ENCODE measurements at regions not wholly inside any gene's neighbourhood (a gene's known extent, or its start where the extent isn't known, plus 50 kb on each side); places are given as distances from the start of the nearest gene placed in this dataset.

DNA sequence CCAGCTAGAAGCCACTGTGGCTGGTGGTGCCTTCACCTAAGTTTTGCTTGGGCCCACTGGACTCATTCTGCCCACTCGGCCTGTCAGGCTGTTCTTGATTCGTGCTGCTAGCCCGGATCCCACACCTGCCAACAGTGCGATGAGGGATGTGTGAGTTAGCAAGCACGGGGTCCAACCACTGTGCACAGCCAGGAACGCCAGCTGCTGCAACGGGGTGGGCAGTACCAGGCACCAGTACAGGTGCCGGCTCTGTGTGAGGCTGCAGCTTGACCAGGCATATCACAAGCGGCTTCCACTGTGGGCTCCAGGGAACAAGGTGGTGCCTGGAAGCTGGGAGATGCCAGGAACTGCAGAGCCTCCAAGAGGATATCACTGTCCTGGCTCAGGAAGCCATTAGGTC, 481.2 kb downstream of the OTOL1 start:
- ChIA-PET CTCF (no interaction called here), POLR2A (no interaction called here)
- H3K36me3 ChIP-seq (ENCODE audit: control insufficient read depth in 2 of 2, extremely low read depth in 1 of 2, insufficient read depth in 1 of 2, low read length in 1 of 2): no peaks in the 10 kb centered on the region
- Mint-ChIP-seq H3K27ac (no peak overlapping the region), H3K4me3 (no peak overlapping the region), H3K36me3 (no peaks in the 10 kb centered on the region), H3K9me3 (no peaks in the 10 kb centered on the region), H3K4me1 (no peaks in the 10 kb centered on the region), H3K27me3 (no peaks in the 10 kb centered on the region)
- DNase-seq (no peak), ATAC-seq (replicated peaks in 1 of 4) (no peak)
- H3K4me3 ChIP-seq (ENCODE audit: control insufficient read depth in 1 of 2, extremely low read depth in 1 of 2, low read length in 1 of 2): no peak overlapping the region
- H3K4me1 ChIP-seq (ENCODE audit: control insufficient read depth in 1 of 2, extremely low read depth in 1 of 2, insufficient read depth in 2 of 2, low read length in 2 of 2): no peaks in the 10 kb centered on the region
- no peak overlapping the region for H3K27ac ChIP-seq (ENCODE audit: low read length)
- 78% methylated on average over 9 of the region's 9 CpGs for WGBS (ENCODE audit: insufficient coverage)
- H3K9me3 ChIP-seq: no peaks in the 10 kb centered on the region
- H3K27me3 ChIP-seq (replicated peaks in 1 of 2; ENCODE audit: control insufficient read depth in 2 of 2, extremely low read depth in 1 of 2, insufficient read depth in 2 of 2, low read length in 1 of 2): no peaks in the 10 kb centered on the region

GRCh38 chr3:161987933-161988332, 491.3 kb downstream of the OTOL1 start:
- ATAC-seq (replicated peaks in 1 of 4) (no peak), DNase-seq (no peak)
- Histone ChIP-seq H3K36me3 (ENCODE audit: control insufficient read depth in 2 of 2, extremely low read depth in 1 of 2, insufficient read depth in 1 of 2, low read length in 1 of 2) (no peaks in the 10 kb centered on the region), H3K27ac (ENCODE audit: low read length) (no peak overlapping the region), H3K4me1 (ENCODE audit: control insufficient read depth in 1 of 2, extremely low read depth in 1 of 2, insufficient read depth in 2 of 2, low read length in 2 of 2) (no peaks in the 10 kb centered on the region), H3K4me3 (ENCODE audit: control insufficient read depth in 1 of 2, extremely low read depth in 1 of 2, low read length in 1 of 2) (no peak overlapping the region), H3K9me3 (no peaks in the 10 kb centered on the region), H3K27me3 (replicated peaks in 1 of 2; ENCODE audit: control insufficient read depth in 2 of 2, extremely low read depth in 1 of 2, insufficient read depth in 2 of 2, low read length in 1 of 2) (no peaks in the 10 kb centered on the region)
- no peaks in the 10 kb centered on the region for H3K36me3 Mint-ChIP-seq
- H3K4me1 Mint-ChIP-seq: no peaks in the 10 kb centered on the region
- H3K9me3 Mint-ChIP-seq: peaks cover 0 to 11% (median 3%) of the 10 kb centered on the region in 3 donors
- WGBS (ENCODE audit: insufficient coverage): 80% methylated on average over 1 of the region's 1 CpG
- CTCF ChIA-PET: no interaction called here
- no peaks in the 10 kb centered on the region for H3K27me3 Mint-ChIP-seq
- H3K4me3 Mint-ChIP-seq: no peak overlapping the region
- no peak overlapping the region for H3K27ac Mint-ChIP-seq
- POLR2A ChIA-PET: no interaction called here

GRCh38 chr3:161989012-161989411, 492.4 kb downstream of the OTOL1 start:
- POLR2A ChIA-PET: no interaction called here
- no peak overlapping the region for H3K27ac Mint-ChIP-seq
- H3K4me1 Mint-ChIP-seq: no peaks in the 10 kb centered on the region
- CTCF ChIA-PET: no interaction called here
- ATAC-seq (replicated peaks in 1 of 4) (no peak), DNase-seq (no peak)
- H3K36me3 ChIP-seq (ENCODE audit: control insufficient read depth in 2 of 2, extremely low read depth in 1 of 2, insufficient read depth in 1 of 2, low read length in 1 of 2): no peaks in the 10 kb centered on the region
- H3K27ac ChIP-seq (ENCODE audit: low read length): no peak overlapping the region
- no peak overlapping the region for H3K4me3 Mint-ChIP-seq
- no peak overlapping the region for H3K4me3 ChIP-seq (ENCODE audit: control insufficient read depth in 1 of 2, extremely low read depth in 1 of 2, low read length in 1 of 2)
- H3K9me3 Mint-ChIP-seq: peaks cover 0 to 11% (median 3%) of the 10 kb centered on the region in 3 donors
- no peaks in the 10 kb centered on the region for H3K27me3 ChIP-seq (replicated peaks in 1 of 2; ENCODE audit: control insufficient read depth in 2 of 2, extremely low read depth in 1 of 2, insufficient read depth in 2 of 2, low read length in 1 of 2)
- no peaks in the 10 kb centered on the region for H3K4me1 ChIP-seq (ENCODE audit: control insufficient read depth in 1 of 2, extremely low read depth in 1 of 2, insufficient read depth in 2 of 2, low read length in 2 of 2)
- H3K27me3 Mint-ChIP-seq: no peaks in the 10 kb centered on the region
- no peaks in the 10 kb centered on the region for H3K9me3 ChIP-seq
- 70% methylated on average over 1 of the region's 1 CpG for WGBS (ENCODE audit: insufficient coverage)
- no peaks in the 10 kb centered on the region for H3K36me3 Mint-ChIP-seq

GRCh38 chr3:161990036-161990435, 493.4 kb downstream of the OTOL1 start:
- ATAC-seq (replicated peaks in 1 of 4) (no peak), DNase-seq (no peak)
- Histone ChIP-seq H3K27ac (ENCODE audit: low read length) (no peak overlapping the region), H3K4me1 (ENCODE audit: control insufficient read depth in 1 of 2, extremely low read depth in 1 of 2, insufficient read depth in 2 of 2, low read length in 2 of 2) (no peaks in the 10 kb centered on the region), H3K4me3 (ENCODE audit: control insufficient read depth in 1 of 2, extremely low read depth in 1 of 2, low read length in 1 of 2) (no peak overlapping the region), H3K9me3 (no peaks in the 10 kb centered on the region), H3K27me3 (replicated peaks in 1 of 2; ENCODE audit: control insufficient read depth in 2 of 2, extremely low read depth in 1 of 2, insufficient read depth in 2 of 2, low read length in 1 of 2) (no peaks in the 10 kb centered on the region), H3K36me3 (ENCODE audit: control insufficient read depth in 2 of 2, extremely low read depth in 1 of 2, insufficient read depth in 1 of 2, low read length in 1 of 2) (no peaks in the 10 kb centered on the region)
- Mint-ChIP-seq H3K9me3 (peaks cover 0 to 11% (median 3%) of the 10 kb centered on the region in 3 donors), H3K36me3 (no peaks in the 10 kb centered on the region), H3K4me3 (no peak overlapping the region), H3K27ac (no peak overlapping the region), H3K4me1 (no peaks in the 10 kb centered on the region), H3K27me3 (no peaks in the 10 kb centered on the region)
- ChIA-PET CTCF (interaction anchor here in 1 of 2 donors (0.6 kb wide), 1 partner anchor 737 kb away, joined by 3 read pairs; no protein-coding TSS in a partner anchor), POLR2A (interaction anchor here in 1 of 2 donors (0.5 kb wide), 1 partner anchor 277 kb away, joined by 3 read pairs; no protein-coding TSS in a partner anchor)
- WGBS (ENCODE audit: insufficient coverage): no CpG with 5 or more reads among the region's 3 CpGs

DNA sequence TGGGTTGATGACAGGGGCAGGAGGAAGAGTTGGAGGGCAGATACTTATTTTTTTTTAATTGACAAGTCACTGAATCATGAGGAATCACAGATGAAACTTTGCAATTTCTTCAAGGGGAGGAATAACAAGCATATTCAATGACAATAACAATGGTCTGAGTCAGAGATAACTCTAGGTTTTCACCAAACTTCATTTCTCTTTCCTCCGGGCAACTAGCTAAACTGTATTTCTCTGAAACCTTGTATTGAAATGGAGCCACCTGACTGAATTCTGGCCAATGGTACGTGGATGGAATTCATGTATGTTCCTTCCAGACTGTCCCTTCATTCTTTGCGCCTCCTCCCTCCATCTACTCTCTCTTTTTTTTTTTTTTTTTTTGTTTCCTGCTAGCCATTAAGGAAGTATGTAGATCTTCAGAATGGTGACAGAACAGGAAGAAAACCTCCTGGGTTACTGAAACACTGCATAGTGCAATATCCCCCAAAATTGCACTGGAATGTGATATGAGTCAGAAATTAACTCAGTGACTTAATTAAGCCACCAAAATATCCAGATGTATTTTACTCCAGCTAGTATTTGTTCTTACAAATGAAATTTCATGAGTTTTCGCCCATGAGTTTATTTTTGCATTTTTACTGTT, 495.4 kb downstream of the OTOL1 start:
- Histone ChIP-seq H3K4me3 (ENCODE audit: control insufficient read depth in 1 of 2, extremely low read depth in 1 of 2, low read length in 1 of 2) (no peak overlapping the region), H3K36me3 (ENCODE audit: control insufficient read depth in 2 of 2, extremely low read depth in 1 of 2, insufficient read depth in 1 of 2, low read length in 1 of 2) (no peaks in the 10 kb centered on the region), H3K27ac (ENCODE audit: low read length) (no peak overlapping the region), H3K27me3 (replicated peaks in 1 of 2; ENCODE audit: control insufficient read depth in 2 of 2, extremely low read depth in 1 of 2, insufficient read depth in 2 of 2, low read length in 1 of 2) (no peaks in the 10 kb centered on the region), H3K9me3 (no peaks in the 10 kb centered on the region), H3K4me1 (ENCODE audit: control insufficient read depth in 1 of 2, extremely low read depth in 1 of 2, insufficient read depth in 2 of 2, low read length in 2 of 2) (no peaks in the 10 kb centered on the region)
- no peak overlapping the region for H3K4me3 Mint-ChIP-seq
- no peaks in the 10 kb centered on the region for H3K27me3 Mint-ChIP-seq
- CTCF ChIA-PET: no interaction called here
- H3K27ac Mint-ChIP-seq: no peak overlapping the region
- no CpG with 5 or more reads among the region's 4 CpGs for WGBS (ENCODE audit: insufficient coverage)
- DNase-seq: no peak
- no peaks in the 10 kb centered on the region for H3K36me3 Mint-ChIP-seq
- peaks cover 0 to 14% (median 5%) of the 10 kb centered on the region in 3 donors for H3K9me3 Mint-ChIP-seq
- POLR2A ChIA-PET: no interaction called here
- H3K4me1 Mint-ChIP-seq: no peaks in the 10 kb centered on the region
- ATAC-seq (replicated peaks in 1 of 4): no peak

DNA sequence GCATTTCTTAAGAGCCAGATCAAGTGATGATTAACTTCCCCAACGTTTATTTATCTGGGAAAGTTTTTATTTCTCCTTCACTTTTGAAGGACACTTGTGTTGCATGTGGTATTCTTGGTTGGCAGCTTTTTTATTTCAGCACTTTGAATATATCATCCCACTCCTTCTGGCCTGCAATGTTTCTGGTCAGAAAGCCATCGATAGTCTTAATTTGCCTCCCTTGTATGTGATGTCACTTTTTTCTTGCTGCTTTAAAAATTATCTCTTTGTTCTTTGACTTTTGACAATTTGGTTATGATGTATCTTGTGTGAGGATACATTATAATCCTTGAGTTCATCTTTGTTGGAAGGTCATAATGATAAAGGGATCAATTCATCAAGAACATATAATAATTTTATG, 503.2 kb downstream of the OTOL1 start:
- Mint-ChIP-seq H3K4me3 (no peak overlapping the region), H3K27me3 (no peaks in the 10 kb centered on the region), H3K9me3 (peaks cover 30 to 57% (median 30%) of the 10 kb centered on the region in 3 donors), H3K4me1 (no peaks in the 10 kb centered on the region), H3K27ac (no peak overlapping the region), H3K36me3 (no peaks in the 10 kb centered on the region)
- no peaks in the 10 kb centered on the region for H3K9me3 ChIP-seq
- no peaks in the 10 kb centered on the region for H3K4me1 ChIP-seq (ENCODE audit: control insufficient read depth in 1 of 2, extremely low read depth in 1 of 2, insufficient read depth in 2 of 2, low read length in 2 of 2)
- H3K36me3 ChIP-seq (ENCODE audit: control insufficient read depth in 2 of 2, extremely low read depth in 1 of 2, insufficient read depth in 1 of 2, low read length in 1 of 2): no peaks in the 10 kb centered on the region
- DNase-seq: no peak
- no CpG with 5 or more reads among the region's 2 CpGs for WGBS (ENCODE audit: insufficient coverage)
- no peaks in the 10 kb centered on the region for H3K27me3 ChIP-seq (replicated peaks in 1 of 2; ENCODE audit: control insufficient read depth in 2 of 2, extremely low read depth in 1 of 2, insufficient read depth in 2 of 2, low read length in 1 of 2)
- no peak overlapping the region for H3K4me3 ChIP-seq (ENCODE audit: control insufficient read depth in 1 of 2, extremely low read depth in 1 of 2, low read length in 1 of 2)
- ChIA-PET CTCF (no interaction called here), POLR2A (no interaction called here)
- no peak for ATAC-seq (replicated peaks in 1 of 4)
- H3K27ac ChIP-seq (ENCODE audit: low read length): no peak overlapping the region

- H3K27me3 Mint-ChIP-seq: no peaks in the 10 kb centered on the region
- no peaks in the 10 kb centered on the region for H3K36me3 ChIP-seq (ENCODE audit: control insufficient read depth in 2 of 2, extremely low read depth in 1 of 2, insufficient read depth in 1 of 2, low read length in 1 of 2)
- POLR2A ChIA-PET: no interaction called here
- no peak overlapping the region for H3K4me3 Mint-ChIP-seq
- no peaks in the 10 kb centered on the region for H3K9me3 ChIP-seq
- no peak overlapping the region for H3K27ac ChIP-seq (ENCODE audit: low read length)
- DNase-seq (no peak), ATAC-seq (replicated peaks in 1 of 4) (no peak)
- H3K4me1 ChIP-seq (ENCODE audit: control insufficient read depth in 1 of 2, extremely low read depth in 1 of 2, insufficient read depth in 2 of 2, low read length in 2 of 2): no peaks in the 10 kb centered on the region
- CTCF ChIA-PET: no interaction called here
- H3K9me3 Mint-ChIP-seq: peaks cover 10 to 14% (median 12%) of the 10 kb centered on the region in 3 donors
- no peaks in the 10 kb centered on the region for H3K27me3 ChIP-seq (replicated peaks in 1 of 2; ENCODE audit: control insufficient read depth in 2 of 2, extremely low read depth in 1 of 2, insufficient read depth in 2 of 2, low read length in 1 of 2)
- H3K36me3 Mint-ChIP-seq: no peaks in the 10 kb centered on the region
- H3K27ac Mint-ChIP-seq: no peak overlapping the region
- WGBS (ENCODE audit: insufficient coverage): no CpG with 5 or more reads among the region's 2 CpGs
- no peak overlapping the region for H3K4me3 ChIP-seq (ENCODE audit: control insufficient read depth in 1 of 2, extremely low read depth in 1 of 2, low read length in 1 of 2)
- no peaks in the 10 kb centered on the region for H3K4me1 Mint-ChIP-seq
These were observed 511.1 kb downstream of the OTOL1 start for GRCh38 chr3:162007722-162008121.

Data from T-cell (primary cell).